Esophagus squamous epithelium (tissue), 5 donors: ENCODE measurements at regions not wholly inside any gene's neighbourhood (a gene's known extent, or its start where the extent isn't known, plus 50 kb on each side); places are given as distances from the start of the nearest gene placed in this dataset.

ENCODE experiments used
- DNase-seq: peaks from one replicate; lab custom pipeline; 2025; lab: John Stamatoyannopoulos, UW
- H3K27ac ChIP-seq, 4 donors: fragments of 200-600 bp; sonication (generic); one replicate each; pipeline ENCODE4 v1.5.1; 2016 to 2019; ENCODE audit warnings: mild to moderate bottlenecking in 1 of 4
- H3K27me3 ChIP-seq, 4 donors: fragments of 200-600 bp; sonication (generic); 1 replicate in 3 of 4; 2 replicates in 1 of 4; pipeline versions ENCODE4 v1.5.1 to v1.6.0; 2017 to 2021; ENCODE audit warnings: antibody characterized with exemption in 1 of 4
- H3K36me3 ChIP-seq, 3 donors: fragments of 200-600 bp; sonication (generic); one replicate each; pipeline ENCODE4 v1.5.1; 2016 to 2019
- H3K4me1 ChIP-seq, 3 donors: fragments of 200-600 bp; sonication (generic); one replicate each; pipeline ENCODE4 v1.5.1; 2017 to 2019
- H3K4me3 ChIP-seq, 4 donors: fragments of 200-600 bp; sonication (generic); 1 replicate in 3 of 4; 2 replicates in 1 of 4; pipeline ENCODE4 v1.5.1; 2016 to 2019; ENCODE audit warnings: mild to moderate bottlenecking in 2 of 4, moderate library complexity in 1 of 4
- H3K9me3 ChIP-seq, 3 donors: fragments of 200-600 bp; sonication (generic); one replicate each; pipeline ENCODE4 v1.5.1; 2016 to 2019
- CTCF ChIP-seq, 6 experiments: fragments of 450-650 bp in 4 of 6; fragments of 200-600 bp in 2 of 6; sonication (generic) in 2 of 6; IDR thresholded peaks; one replicate each; pipeline ENCODE4 v1.5.1; 2016 to 2019; ENCODE audit warnings: antibody characterized with exemption in 6 of 6, mild to moderate bottlenecking in 4 of 6, moderate library complexity in 4 of 6
- POLR2A ChIP-seq, 4 donors: fragments of 450-650 bp; IDR thresholded peaks; one replicate each; pipeline ENCODE4 v1.6.1; 2017; ENCODE audit warnings: antibody characterized with exemption in 4 of 4, mild to moderate bottlenecking in 4 of 4, moderate library complexity in 3 of 4
- WGBS, 2 donors: methylation state at CpG; one replicate each; pipeline ENCODE4 v1.1.5; 2018; 5-methylcytosine and 5-hydroxymethylcytosine counted together
- intact Hi-C: fragments of 100-400 bp; cut with DNase I; formaldehyde crosslinking; loops from one replicate; pipeline ENCODE4 v1.15.0; 2022
- donor health status: DM: yes; HTN: yes; CAD: no.

- H3K4me3 ChIP-seq, result no peak overlapping the region
- no peak overlapping the region for H3K27ac ChIP-seq
- no peak for TF ChIP-seq CTCF (IDR thresholded peaks at IDR 0.05)
- TF ChIP-seq POLR2A (IDR thresholded peaks at IDR 0.05), result no peak
- peaks cover 0 to 19% (median 3%) of the 10 kb centered on the region in 3 donors for H3K4me1 ChIP-seq
- no peaks in the 10 kb centered on the region for H3K27me3 ChIP-seq
- no peaks in the 10 kb centered on the region for H3K9me3 ChIP-seq
- no peak for DNase-seq
- no peaks in the 10 kb centered on the region for H3K36me3 ChIP-seq
- intact Hi-C loops, result no loop called here
- WGBS, 2 donors, result 70 to 75% methylated on average over 5 of the region's 5 CpGs
Measured at GRCh38 chr6:17047889-17048288, 54.0 kb upstream of the STMND1 start.

GRCh38 chr6:17045581-17046322, 56.1 kb upstream of the STMND1 start:
- no peak for DNase-seq
- Histone ChIP-seq H3K36me3 (no peaks in the 10 kb centered on the region), H3K27ac (peak overlapping the region in 1 of 4 donors; percentile 1), H3K27me3 (no peaks in the 10 kb centered on the region), H3K9me3 (no peaks in the 10 kb centered on the region), H3K4me1 (peaks cover 4 to 27% (median 8%) of the 10 kb centered on the region in 3 donors), H3K4me3 (no peak overlapping the region)
- 19 to 23% methylated on average over 3 to 4 of the region's 4 CpGs for WGBS, 2 donors
- intact Hi-C loops, result no loop called here
- TF ChIP-seq POLR2A (IDR thresholded peaks at IDR 0.05) (no peak), CTCF (IDR thresholded peaks at IDR 0.05) (no peak)

GRCh38 chr6:17043148-17043522, 58.7 kb upstream of the STMND1 start:
- Histone ChIP-seq H3K4me1 (peaks cover 4 to 27% (median 8%) of the 10 kb centered on the region in 3 donors), H3K27ac (no peak overlapping the region), H3K36me3 (no peaks in the 10 kb centered on the region), H3K4me3 (no peak overlapping the region), H3K27me3 (no peaks in the 10 kb centered on the region), H3K9me3 (no peaks in the 10 kb centered on the region)
- TF ChIP-seq CTCF (IDR thresholded peaks at IDR 0.05), result no peak
- no peak for TF ChIP-seq POLR2A (IDR thresholded peaks at IDR 0.05)
- WGBS, 2 donors, result 56 to 57% methylated on average over 1 of the region's 1 CpG
- DNase-seq, result no peak
- intact Hi-C loops, result no loop called here

- H3K4me3 ChIP-seq, result peak overlapping the region in 1 of 4 donors; percentile 10
- intact Hi-C loops, result no loop called here
- H3K27me3 ChIP-seq, result no peaks in the 10 kb centered on the region
- no peak for DNase-seq
- no peaks in the 10 kb centered on the region for H3K36me3 ChIP-seq
- WGBS, 2 donors, result 3 to 14% methylated on average over 5 of the region's 5 CpGs
- H3K9me3 ChIP-seq, result no peaks in the 10 kb centered on the region
- peaks cover 4 to 21% (median 8%) of the 10 kb centered on the region in 3 donors for H3K4me1 ChIP-seq
- H3K27ac ChIP-seq, result no peak overlapping the region
- TF ChIP-seq POLR2A (IDR thresholded peaks at IDR 0.05), result no peak
- TF ChIP-seq CTCF (IDR thresholded peaks at IDR 0.05), result peak in 3 of 6 experiments; percentile 8 to 51 (median 29)
Measured at GRCh38 chr6:17042422-17043147, 59.3 kb upstream of the STMND1 start.

GRCh38 chr6:17039266-17039665, 62.6 kb upstream of the STMND1 start:
- Histone ChIP-seq H3K4me1 (peaks cover 4 to 11% (median 8%) of the 10 kb centered on the region in 3 donors), H3K4me3 (no peak overlapping the region), H3K36me3 (no peaks in the 10 kb centered on the region), H3K27me3 (no peaks in the 10 kb centered on the region), H3K9me3 (no peaks in the 10 kb centered on the region), H3K27ac (no peak overlapping the region)
- WGBS, 2 donors, result 65 to 78% methylated on average over 4 of the region's 4 CpGs
- DNase-seq, result no peak
- TF ChIP-seq POLR2A (IDR thresholded peaks at IDR 0.05) (no peak), CTCF (IDR thresholded peaks at IDR 0.05) (no peak)
- intact Hi-C loops, result no loop called here
